ENCODE measurements at regions not wholly inside any gene's neighbourhood (a gene's known extent, or its start where the extent isn't known, plus 50 kb on each side); places are given as distances from the start of the nearest gene placed in this dataset.

DNA sequence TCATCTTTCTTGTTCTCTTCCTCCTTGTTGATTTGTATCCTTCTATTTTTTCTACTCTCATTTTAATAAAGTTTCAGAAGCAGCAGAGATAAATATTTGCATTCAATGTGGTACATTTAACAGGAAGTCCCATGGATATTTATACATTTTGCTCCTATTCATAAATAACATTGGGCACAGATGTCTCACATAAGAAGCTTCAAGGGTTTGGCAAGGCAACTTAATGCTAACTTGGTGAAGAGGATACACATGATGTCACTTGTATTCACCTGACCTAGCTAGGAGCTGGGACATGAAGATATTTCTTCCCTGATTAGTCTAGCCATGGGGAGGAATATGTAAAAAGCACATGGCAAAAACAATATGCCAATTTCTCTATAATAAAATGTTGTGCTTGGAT, 65.1 kb upstream of the DUSP10 start:
- DNase-seq (ENCODE audit: low read depth in 4 of 4, low spot score in 3 of 4): no peak

DNA sequence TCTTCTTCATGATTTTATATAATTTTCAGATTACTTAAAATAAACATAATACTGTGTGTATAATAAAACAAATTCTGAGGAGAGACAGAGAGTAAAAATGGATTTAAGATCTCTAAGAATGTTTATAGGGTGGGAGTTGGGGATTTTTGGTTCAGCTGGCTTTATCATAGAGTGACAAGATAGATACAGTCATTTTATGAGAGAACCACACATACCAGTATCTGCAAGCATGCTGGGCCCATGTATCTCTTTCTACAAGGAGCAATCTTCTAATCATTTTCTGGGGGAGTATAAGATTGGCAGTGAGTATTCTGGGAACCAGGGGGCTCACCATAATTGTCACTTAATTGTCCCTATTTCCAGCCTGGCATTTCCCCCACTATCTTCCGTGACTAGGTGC, 64.3 kb upstream of the DUSP10 start:
- no peak for DNase-seq (ENCODE audit: low read depth in 4 of 4, low spot score in 3 of 4)

DNA sequence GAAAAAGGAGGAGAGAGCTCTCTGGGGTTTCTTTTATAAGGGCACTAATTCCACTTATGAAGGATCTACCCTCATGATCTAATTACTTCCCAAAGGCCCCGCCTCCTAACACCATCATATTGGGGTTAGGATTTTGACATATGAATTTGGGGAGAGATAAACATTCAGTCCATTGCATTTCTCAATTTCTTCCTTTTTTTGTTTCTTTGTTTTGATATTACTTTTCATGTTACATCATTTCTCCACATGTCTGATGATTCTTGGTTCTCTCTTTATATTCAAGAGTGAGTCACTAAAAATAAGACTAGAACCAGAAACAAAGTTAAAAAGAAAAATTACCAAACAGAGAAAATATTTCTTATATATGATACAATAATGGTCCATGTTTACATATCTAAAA, 63.2 kb upstream of the DUSP10 start:
- no peak for DNase-seq (ENCODE audit: low read depth in 4 of 4, low spot score in 3 of 4)

DNA sequence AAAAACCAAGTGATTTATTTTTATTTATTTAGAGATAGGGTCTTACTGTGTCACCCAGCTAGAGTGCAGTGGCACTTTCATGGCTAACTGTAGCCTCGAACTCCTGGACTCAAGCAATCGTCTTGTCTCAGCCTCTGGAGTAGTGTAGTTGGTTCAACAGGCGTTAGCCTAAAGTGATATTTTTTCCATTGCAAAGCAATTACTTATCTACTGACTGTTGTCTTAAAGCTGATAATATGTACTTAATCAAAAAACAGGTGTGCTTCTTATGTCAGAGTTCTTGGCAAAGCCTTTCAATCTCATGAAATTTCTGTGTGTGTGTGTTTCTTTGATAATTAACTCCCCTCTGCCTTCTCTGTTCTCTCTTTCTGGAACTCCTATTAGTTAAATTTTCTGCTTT, 62.4 kb upstream of the DUSP10 start:
- no peak for DNase-seq (ENCODE audit: low read depth in 4 of 4, low spot score in 3 of 4)

DNA sequence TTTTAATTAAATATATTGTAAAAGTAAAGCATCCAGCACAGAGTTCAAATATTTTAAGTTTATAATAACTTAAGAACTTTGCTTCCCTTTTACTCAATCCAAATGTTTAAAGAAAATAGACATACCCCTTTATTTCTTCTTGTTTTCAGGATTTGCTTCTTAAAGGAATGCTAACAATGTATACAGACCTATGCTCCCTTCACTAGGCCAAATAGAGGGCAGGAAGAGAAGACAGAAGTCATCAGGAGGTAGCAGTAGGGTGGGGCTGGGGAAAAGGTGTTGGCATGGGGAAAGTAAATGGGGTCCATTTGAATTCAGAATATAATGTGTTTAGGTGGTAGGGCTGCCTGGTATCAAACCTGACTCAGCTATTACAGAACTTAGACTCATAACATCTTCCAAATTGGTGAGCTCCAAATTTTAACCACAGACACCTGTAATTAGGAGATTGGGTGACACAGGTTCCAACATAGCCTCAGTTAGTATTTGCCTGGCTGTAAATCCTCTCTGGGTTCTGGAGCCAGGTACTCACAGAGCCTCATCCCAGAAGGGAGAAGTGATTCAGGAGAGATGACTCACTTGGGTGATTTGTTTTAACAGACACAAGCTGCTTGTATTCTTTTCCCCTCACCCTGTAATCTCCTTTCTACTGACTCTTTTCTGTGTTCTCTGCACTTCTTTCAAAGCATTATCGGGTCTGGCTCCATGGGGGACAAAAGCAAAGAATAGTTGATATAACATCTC, 60.1 kb upstream of the DUSP10 start:
- no peak for DNase-seq (ENCODE audit: low read depth in 4 of 4, low spot score in 3 of 4)

DNA sequence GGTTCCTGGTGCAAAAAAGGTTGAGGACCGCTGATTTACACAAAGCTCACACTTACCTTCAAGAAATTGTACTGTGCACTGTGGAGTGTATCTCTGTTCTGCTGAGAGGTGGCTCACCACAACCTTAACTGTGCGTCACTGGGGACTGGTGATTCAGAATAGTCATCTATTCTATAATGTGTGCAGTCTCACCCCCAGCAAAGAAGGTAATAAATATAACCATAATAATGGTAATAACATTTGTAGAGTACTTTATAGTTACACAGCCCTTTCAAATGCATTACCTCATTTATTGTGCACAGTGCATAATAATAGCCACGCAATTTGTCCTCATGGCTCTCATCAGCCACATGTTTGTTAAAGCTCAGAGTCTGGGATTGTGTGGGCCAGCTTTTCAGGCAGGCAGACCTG, 59.4 kb upstream of the DUSP10 start:
- DNase-seq (ENCODE audit: low read depth in 4 of 4, low spot score in 3 of 4): no peak

DNA sequence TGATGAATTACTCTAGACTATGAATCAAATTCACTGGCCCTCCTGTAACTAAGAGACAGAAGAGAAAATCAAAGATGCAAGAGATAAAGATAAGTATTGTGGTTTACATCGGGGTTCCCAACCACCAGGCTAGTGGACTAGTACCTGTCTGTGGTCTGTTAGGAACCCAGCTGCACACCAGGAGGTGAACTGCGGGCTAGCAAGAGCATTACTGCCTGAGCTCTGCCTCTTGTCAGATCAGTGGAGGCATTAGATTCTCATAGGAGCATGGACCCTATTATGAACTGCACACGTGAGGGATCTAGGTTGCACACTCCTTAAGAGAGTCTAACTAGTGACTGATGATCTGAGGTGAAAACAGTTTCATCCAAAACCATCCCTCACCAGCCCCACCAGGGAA, 58.9 kb upstream of the DUSP10 start:
- no peak for DNase-seq (ENCODE audit: low read depth in 4 of 4, low spot score in 3 of 4)

DNA sequence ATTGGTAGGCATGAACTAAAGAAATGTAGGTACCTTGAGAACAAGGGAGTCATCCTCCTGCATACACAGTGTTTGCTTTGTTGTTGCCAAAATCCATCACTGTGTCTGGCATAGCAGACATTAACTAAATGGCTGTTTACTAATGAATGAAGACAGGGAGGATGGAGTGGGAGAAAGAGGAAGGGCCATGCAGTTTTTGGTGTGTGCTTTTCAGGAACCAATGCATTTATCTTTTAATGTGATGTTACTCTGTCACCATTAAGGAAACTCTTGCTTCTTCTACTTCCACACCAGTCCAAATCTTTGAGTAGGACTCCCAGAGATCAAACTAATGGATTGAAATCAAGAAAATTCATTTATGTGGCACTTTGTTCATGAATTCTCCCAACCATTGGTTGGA, 55.6 kb upstream of the DUSP10 start:
- no peak for DNase-seq (ENCODE audit: low read depth in 4 of 4, low spot score in 3 of 4)

DNA sequence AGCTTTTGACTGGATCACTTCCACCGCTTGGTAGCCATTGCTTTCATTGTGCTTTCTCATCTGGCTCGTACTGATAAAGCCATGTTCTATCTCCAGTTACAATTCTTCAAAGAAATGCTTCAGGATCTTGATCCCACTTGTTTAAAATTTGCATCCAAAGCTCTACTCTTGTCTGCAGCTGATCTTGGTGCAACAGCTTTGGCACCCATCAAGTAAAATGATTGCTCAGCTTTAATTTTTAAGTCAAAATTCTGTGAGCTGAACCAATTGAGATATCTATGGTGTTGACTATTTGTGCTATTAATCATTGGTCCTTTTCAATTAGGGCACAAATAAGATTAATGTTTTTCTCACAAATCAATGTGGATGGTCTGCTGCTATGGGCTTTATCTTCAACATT, 54.8 kb upstream of the DUSP10 start:
- DNase-seq (ENCODE audit: low read depth in 4 of 4, low spot score in 3 of 4): no peak

DNA sequence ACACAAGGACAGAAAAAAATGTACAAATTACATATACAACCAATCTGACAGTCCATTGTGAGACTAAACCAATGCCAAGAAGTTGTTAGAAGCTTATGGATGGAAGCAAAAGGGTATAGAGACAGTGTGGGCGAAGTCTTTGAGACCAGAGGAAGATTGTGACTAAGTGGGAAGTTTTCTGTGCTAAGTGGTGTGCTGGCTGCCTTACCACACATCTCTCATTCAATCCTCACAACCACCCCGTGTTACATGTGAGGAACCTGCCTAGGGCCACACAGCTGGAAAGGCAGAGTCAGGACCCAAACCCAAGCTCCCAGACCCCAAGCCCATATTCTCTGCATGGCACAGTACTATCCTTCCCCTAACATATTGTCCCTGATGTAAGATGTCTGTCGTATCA, 53.5 kb upstream of the DUSP10 start:
- no peak for DNase-seq (ENCODE audit: low read depth in 4 of 4, low spot score in 3 of 4)

DNA sequence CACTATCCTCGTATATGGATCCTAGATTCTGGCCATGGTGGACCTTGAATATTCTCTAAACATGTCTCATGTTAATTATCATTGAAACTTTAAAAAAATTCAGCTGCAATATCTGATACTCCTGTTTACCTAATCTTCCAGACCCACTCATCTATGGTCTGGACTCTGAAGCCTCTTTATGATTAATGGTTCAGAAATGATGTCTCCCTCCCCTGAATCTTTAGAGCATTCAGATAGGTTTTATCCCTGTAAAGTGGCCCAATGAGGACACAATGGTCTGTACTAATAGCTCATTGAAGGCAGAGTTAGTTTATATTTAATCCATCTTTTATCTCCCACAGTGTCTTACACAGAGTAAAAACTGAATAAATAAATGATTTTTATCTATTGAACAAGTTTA, 53.0 kb upstream of the DUSP10 start:
- no peak for DNase-seq (ENCODE audit: low read depth in 4 of 4, low spot score in 3 of 4)

DNA sequence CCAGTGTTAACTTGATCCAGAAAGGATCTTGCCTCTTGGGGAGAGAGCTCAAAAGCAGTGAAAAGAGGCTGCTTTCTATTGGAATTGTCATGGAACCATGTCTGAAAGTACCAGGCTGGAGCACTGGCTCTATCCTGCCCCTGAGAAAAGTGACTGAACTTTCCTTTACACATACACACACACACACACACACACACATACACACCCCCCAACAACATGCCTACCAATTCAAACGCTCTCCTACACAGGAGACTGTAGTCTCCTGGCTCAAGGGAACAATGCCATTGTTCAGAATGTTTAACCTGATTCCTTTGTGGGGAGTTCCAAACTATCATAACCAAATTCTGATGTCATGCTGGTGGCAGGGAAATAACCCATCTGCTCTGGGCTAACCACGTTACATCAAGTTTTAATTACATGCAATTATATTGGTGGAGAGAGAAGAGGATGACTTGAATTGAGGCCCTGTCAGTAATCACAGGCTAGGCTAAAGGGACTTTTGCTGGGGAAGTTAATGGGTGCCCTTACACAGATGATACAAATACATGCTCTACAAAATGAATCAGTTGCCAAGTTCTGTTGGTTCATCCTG, 52.3 kb upstream of the DUSP10 start:
- DNase-seq (ENCODE audit: low read depth in 4 of 4, low spot score in 3 of 4): no peak

DNA sequence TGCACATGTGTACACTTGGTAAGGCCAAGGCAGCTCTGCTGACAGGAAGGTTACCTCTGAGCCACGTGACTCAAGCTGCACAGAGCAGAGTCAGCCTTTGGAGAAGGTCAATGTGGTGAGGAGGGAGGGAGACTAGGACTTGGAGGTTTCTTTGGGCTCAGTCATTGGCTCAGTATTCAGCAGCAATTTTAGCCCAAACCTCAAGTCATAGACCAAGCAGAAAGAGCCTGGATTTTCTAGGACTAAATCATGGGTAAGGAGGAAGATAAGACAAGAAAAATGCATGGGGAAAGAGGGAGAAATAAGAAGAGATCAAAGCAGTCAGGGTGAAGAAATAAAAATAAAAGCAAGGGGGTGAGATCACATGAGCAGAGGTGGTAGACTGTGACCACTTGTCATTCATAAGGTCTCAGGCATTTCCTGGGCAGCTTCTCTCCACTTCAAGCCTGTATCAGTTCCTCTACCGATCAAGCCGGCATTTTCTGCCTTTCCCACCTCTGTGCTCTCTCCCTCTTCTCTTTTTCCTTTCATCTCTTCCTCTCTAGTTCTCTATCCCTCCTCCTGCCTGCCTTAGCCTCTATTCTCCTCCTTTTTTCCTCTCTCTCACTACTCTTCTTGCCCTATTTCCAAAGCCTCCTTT, 51.7 kb upstream of the DUSP10 start:
- no peak for DNase-seq (ENCODE audit: low read depth in 4 of 4, low spot score in 3 of 4)

DNA sequence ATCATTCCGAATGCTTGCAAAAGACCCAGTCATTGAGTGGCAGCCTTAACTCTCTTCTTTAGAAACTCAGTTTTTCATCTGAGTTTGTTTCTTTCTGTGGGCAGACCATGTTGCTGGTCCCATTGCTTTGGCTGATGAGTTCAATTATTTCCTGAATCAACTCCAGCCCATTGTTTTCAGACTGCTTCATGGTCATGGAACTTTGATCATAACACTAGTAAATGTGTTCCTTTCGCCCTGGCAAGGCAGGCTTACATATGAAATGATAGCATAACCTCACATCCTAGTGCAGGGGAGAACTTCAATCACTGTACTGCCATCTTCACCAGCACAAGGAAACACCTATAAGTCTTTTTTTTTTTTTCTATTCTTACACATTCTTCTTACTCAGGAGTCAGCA, 50.0 kb upstream of the DUSP10 start:
- no peak for DNase-seq (ENCODE audit: low read depth in 4 of 4, low spot score in 3 of 4)
